ENCODE measurements at regions not wholly inside any gene's neighbourhood (a gene's known extent, or its start where the extent isn't known, plus 50 kb on each side); places are given as distances from the start of the nearest gene placed in this dataset.

DNA sequence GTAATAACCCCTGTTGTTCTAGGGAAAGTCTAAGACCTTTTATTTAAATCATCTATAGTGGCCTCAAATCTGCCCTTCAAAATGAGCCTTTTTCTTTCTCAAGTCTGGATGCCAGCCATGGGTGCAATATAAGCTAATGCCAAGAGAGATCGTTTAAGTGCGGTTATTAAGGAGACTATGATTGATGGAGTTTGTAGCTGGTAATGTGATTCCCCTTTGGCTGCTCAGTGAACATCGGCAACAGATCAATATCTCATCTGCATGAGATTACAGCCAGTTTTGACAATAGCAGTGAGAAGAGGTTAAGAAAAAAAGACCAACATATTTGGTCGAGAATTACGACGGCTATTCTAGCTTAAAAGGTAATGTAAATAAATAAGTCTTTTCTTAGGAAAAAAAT is 1049.4 kb upstream of the NUDT12 start:
- no peak for TF ChIP-seq TCF7L2 (IDR thresholded peaks at IDR 0.05; ENCODE audit: borderline replicate concordance, low read depth, low read length)
- TF ChIP-seq ZNF830 (tag by site-specific recombination; IDR thresholded peaks at IDR 0.05; ENCODE audit: low read depth) = no peak
- TF ChIP-seq ZBTB8A (tag by site-specific recombination; IDR thresholded peaks at IDR 0.05) = no peak
- TF ChIP-seq ZNF571 (tag by site-specific recombination; IDR thresholded peaks at IDR 0.05) = no peak
- TF ChIP-seq, protein P1, sequence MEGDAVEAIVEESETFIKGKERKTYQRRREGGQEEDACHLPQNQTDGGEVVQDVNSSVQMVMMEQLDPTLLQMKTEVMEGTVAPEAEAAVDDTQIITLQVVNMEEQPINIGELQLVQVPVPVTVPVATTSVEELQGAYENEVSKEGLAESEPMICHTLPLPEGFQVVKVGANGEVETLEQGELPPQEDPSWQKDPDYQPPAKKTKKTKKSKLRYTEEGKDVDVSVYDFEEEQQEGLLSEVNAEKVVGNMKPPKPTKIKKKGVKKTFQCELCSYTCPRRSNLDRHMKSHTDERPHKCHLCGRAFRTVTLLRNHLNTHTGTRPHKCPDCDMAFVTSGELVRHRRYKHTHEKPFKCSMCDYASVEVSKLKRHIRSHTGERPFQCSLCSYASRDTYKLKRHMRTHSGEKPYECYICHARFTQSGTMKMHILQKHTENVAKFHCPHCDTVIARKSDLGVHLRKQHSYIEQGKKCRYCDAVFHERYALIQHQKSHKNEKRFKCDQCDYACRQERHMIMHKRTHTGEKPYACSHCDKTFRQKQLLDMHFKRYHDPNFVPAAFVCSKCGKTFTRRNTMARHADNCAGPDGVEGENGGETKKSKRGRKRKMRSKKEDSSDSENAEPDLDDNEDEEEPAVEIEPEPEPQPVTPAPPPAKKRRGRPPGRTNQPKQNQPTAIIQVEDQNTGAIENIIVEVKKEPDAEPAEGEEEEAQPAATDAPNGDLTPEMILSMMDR (tag by site-specific recombination; IDR thresholded peaks at IDR 0.05) = no peak
- TF ChIP-seq, protein P2, sequence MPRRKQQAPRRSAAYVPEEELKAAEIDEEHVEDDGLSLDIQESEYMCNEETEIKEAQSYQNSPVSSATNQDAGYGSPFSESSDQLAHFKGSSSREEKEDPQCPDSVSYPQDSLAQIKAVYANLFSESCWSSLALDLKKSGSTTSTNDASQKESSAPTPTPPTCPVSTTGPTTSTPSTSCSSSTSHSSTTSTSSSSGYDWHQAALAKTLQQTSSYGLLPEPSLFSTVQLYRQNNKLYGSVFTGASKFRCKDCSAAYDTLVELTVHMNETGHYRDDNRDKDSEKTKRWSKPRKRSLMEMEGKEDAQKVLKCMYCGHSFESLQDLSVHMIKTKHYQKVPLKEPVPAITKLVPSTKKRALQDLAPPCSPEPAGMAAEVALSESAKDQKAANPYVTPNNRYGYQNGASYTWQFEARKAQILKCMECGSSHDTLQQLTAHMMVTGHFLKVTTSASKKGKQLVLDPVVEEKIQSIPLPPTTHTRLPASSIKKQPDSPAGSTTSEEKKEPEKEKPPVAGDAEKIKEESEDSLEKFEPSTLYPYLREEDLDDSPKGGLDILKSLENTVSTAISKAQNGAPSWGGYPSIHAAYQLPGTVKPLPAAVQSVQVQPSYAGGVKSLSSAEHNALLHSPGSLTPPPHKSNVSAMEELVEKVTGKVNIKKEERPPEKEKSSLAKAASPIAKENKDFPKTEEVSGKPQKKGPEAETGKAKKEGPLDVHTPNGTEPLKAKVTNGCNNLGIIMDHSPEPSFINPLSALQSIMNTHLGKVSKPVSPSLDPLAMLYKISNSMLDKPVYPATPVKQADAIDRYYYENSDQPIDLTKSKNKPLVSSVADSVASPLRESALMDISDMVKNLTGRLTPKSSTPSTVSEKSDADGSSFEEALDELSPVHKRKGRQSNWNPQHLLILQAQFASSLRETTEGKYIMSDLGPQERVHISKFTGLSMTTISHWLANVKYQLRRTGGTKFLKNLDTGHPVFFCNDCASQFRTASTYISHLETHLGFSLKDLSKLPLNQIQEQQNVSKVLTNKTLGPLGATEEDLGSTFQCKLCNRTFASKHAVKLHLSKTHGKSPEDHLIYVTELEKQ (tag by site-specific recombination; IDR thresholded peaks at IDR 0.05; ENCODE audit: borderline replicate concordance) = no peak
- TF ChIP-seq, protein P3, sequence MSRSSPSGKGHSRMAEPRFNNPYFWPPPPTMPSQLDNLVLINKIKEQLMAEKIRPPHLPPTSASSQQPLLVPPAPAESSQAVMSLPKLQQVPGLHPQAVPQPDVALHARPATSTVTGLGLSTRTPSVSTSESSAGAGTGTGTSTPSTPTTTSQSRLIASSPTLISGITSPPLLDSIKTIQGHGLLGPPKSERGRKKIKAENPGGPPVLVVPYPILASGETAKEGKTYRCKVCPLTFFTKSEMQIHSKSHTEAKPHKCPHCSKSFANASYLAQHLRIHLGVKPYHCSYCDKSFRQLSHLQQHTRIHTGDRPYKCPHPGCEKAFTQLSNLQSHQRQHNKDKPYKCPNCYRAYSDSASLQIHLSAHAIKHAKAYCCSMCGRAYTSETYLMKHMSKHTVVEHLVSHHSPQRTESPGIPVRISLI (tag by site-specific recombination; IDR thresholded peaks at IDR 0.05) = no peak
- TF ChIP-seq MYNN (tag by site-specific recombination; IDR thresholded peaks at IDR 0.05; ENCODE audit: borderline replicate concordance) = no peak
- no peak for TF ChIP-seq ZEB2 (tag by site-specific recombination; IDR thresholded peaks at IDR 0.05)
- TF ChIP-seq, protein P4, sequence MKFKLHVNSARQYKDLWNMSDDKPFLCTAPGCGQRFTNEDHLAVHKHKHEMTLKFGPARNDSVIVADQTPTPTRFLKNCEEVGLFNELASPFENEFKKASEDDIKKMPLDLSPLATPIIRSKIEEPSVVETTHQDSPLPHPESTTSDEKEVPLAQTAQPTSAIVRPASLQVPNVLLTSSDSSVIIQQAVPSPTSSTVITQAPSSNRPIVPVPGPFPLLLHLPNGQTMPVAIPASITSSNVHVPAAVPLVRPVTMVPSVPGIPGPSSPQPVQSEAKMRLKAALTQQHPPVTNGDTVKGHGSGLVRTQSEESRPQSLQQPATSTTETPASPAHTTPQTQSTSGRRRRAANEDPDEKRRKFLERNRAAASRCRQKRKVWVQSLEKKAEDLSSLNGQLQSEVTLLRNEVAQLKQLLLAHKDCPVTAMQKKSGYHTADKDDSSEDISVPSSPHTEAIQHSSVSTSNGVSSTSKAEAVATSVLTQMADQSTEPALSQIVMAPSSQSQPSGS (tag by site-specific recombination; IDR thresholded peaks at IDR 0.05; ENCODE audit: low read depth) = no peak
- TF ChIP-seq ZNF501 (tag by site-specific recombination; IDR thresholded peaks at IDR 0.05) = no peak
- no peak for TF ChIP-seq ZNF175 (tag by site-specific recombination; IDR thresholded peaks at IDR 0.05)
- no peak for TF ChIP-seq ZNF660 (tag by site-specific recombination; IDR thresholded peaks at IDR 0.05)
- TF ChIP-seq ZNF174 (tag by site-specific recombination; IDR thresholded peaks at IDR 0.05) = no peak

Data from HEK293 (cell line).